Vagina (tissue), 2 donors: ENCODE measurements at regions not wholly inside any gene's neighbourhood (a gene's known extent, or its start where the extent isn't known, plus 50 kb on each side); places are given as distances from the start of the nearest gene placed in this dataset.

Source experiments
- DNase-seq, 2 donors: peaks; one replicate each; pipeline ENCODE4 v3.0.0-alpha.2; 2017; ENCODE audit errors: extremely low spot score in 2 of 2
- H3K27ac ChIP-seq: fragments of 200-600 bp; sonication (generic); one replicate; pipeline ENCODE4 v1.5.1; 2019
- H3K27me3 ChIP-seq: fragments of 200-600 bp; sonication (generic); one replicate; pipeline ENCODE4 v1.5.1; 2019
- H3K36me3 ChIP-seq, 2 donors: fragments of 200-600 bp; sonication (generic); one replicate each; pipeline ENCODE4 v1.5.1; 2017 to 2019
- H3K4me1 ChIP-seq: fragments of 200-600 bp; sonication (generic); one replicate; pipeline ENCODE4 v1.5.1; 2019
- H3K4me3 ChIP-seq, 2 donors: fragments of 200-600 bp; sonication (generic); 1 replicate in 1 of 2; 2 replicates in 1 of 2; pipeline ENCODE4 v1.5.1; 2016 to 2019
- H3K9me3 ChIP-seq: fragments of 200-600 bp; sonication (generic); one replicate; pipeline ENCODE4 v1.5.1; 2019
- POLR2A ChIP-seq, 2 donors: fragments of 450-650 bp; IDR thresholded peaks; one replicate each; pipeline ENCODE4 v1.6.1; 2017; ENCODE audit warnings: antibody characterized with exemption in 2 of 2, mild to moderate bottlenecking in 2 of 2, moderate library complexity in 2 of 2
- POLR2AphosphoS5 ChIP-seq, 2 donors: sonication (generic); formaldehyde crosslinking; IDR thresholded peaks; one replicate each; pipeline ENCODE4 v1.9.0; 2017; ENCODE audit warnings: antibody characterized with exemption in 2 of 2, mild to moderate bottlenecking in 2 of 2, low read depth in 1 of 2; ENCODE audit not compliant: insufficient read depth in 1 of 2
- intact Hi-C: fragments of 100-400 bp; cut with DNase I; formaldehyde crosslinking; loops from one replicate; pipeline ENCODE4 v1.15.1; 2023
- TF ChIP-seq, protein P1 (sequence below), 3 experiments: fragments of 450-650 bp in 2 of 3; fragments of 200-600 bp in 1 of 3; sonication (generic) in 1 of 3; IDR thresholded peaks; one replicate each; pipeline ENCODE4 v1.5.1; 2017 to 2019; ENCODE audit warnings: antibody characterized with exemption in 3 of 3, mild to moderate bottlenecking in 2 of 3, moderate library complexity in 2 of 3

GRCh38 chr11:44468345-44468988 lies 97.0 kb upstream of the CD82 start:
- Histone ChIP-seq H3K9me3 (no peaks in the 10 kb centered on the region), H3K4me1 (no peaks in the 10 kb centered on the region), H3K27me3 (no peaks in the 10 kb centered on the region), H3K27ac (no peak overlapping the region), H3K4me3 (no peak overlapping the region), H3K36me3 (no peaks in the 10 kb centered on the region)
- no peak for TF ChIP-seq POLR2AphosphoS5 (IDR thresholded peaks at IDR 0.05; ENCODE audit: insufficient read depth in 1 of 2, low read depth in 1 of 2)
- TF ChIP-seq POLR2A (IDR thresholded peaks at IDR 0.05): no peak
- DNase-seq: no peak
- intact Hi-C loops: no loop called here

- no peak for TF ChIP-seq POLR2A (IDR thresholded peaks at IDR 0.05)
- TF ChIP-seq, protein P1, sequence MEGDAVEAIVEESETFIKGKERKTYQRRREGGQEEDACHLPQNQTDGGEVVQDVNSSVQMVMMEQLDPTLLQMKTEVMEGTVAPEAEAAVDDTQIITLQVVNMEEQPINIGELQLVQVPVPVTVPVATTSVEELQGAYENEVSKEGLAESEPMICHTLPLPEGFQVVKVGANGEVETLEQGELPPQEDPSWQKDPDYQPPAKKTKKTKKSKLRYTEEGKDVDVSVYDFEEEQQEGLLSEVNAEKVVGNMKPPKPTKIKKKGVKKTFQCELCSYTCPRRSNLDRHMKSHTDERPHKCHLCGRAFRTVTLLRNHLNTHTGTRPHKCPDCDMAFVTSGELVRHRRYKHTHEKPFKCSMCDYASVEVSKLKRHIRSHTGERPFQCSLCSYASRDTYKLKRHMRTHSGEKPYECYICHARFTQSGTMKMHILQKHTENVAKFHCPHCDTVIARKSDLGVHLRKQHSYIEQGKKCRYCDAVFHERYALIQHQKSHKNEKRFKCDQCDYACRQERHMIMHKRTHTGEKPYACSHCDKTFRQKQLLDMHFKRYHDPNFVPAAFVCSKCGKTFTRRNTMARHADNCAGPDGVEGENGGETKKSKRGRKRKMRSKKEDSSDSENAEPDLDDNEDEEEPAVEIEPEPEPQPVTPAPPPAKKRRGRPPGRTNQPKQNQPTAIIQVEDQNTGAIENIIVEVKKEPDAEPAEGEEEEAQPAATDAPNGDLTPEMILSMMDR (IDR thresholded peaks at IDR 0.05): no peak
- TF ChIP-seq POLR2AphosphoS5 (IDR thresholded peaks at IDR 0.05; ENCODE audit: insufficient read depth in 1 of 2, low read depth in 1 of 2): no peak
- Histone ChIP-seq H3K4me3 (no peak overlapping the region), H3K27ac (no peak overlapping the region), H3K36me3 (no peaks in the 10 kb centered on the region), H3K9me3 (no peaks in the 10 kb centered on the region), H3K4me1 (no peaks in the 10 kb centered on the region), H3K27me3 (no peaks in the 10 kb centered on the region)
- DNase-seq: no peak
- intact Hi-C loops: no loop called here
Measured at GRCh38 chr11:44469412-44469811, 96.1 kb upstream of the CD82 start.

DNA sequence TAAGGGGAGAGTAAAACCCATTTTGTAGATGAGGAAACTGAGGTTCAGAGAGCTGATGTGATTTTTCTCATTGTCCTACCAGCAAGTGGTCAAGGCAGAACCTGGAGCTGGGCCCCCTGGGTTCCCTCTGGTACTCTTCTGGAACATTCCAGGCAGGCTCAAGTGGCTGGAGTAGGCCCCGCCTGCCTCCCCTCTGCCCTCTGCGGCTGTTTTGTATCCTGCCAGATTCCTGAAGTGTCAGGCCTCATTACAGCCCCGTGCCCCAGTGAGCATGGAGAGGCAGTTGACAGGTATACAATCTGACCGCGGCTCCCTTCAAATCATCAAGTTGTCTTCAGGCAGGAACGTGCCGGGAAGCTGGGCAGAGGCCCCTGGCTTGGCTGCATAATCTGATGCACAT lies 94.6 kb upstream of the CD82 start:
- H3K27me3 ChIP-seq: no peaks in the 10 kb centered on the region
- intact Hi-C loops: no loop called here
- no peaks in the 10 kb centered on the region for H3K4me1 ChIP-seq
- no peak overlapping the region for H3K27ac ChIP-seq
- no peaks in the 10 kb centered on the region for H3K36me3 ChIP-seq
- TF ChIP-seq POLR2AphosphoS5 (IDR thresholded peaks at IDR 0.05; ENCODE audit: insufficient read depth in 1 of 2, low read depth in 1 of 2) (no peak), POLR2A (IDR thresholded peaks at IDR 0.05) (no peak)
- TF ChIP-seq, protein P1 (IDR thresholded peaks at IDR 0.05): no peak
- no peak for DNase-seq
- H3K9me3 ChIP-seq: no peaks in the 10 kb centered on the region
- no peak overlapping the region for H3K4me3 ChIP-seq

GRCh38 chr11:44471603-44472002 lies 93.9 kb upstream of the CD82 start:
- Histone ChIP-seq H3K4me3 (no peak overlapping the region), H3K36me3 (no peaks in the 10 kb centered on the region), H3K27me3 (no peaks in the 10 kb centered on the region), H3K4me1 (no peaks in the 10 kb centered on the region), H3K27ac (no peak overlapping the region), H3K9me3 (no peaks in the 10 kb centered on the region)
- intact Hi-C loops: no loop called here
- DNase-seq: no peak
- TF ChIP-seq POLR2AphosphoS5 (IDR thresholded peaks at IDR 0.05; ENCODE audit: insufficient read depth in 1 of 2, low read depth in 1 of 2): no peak
- TF ChIP-seq POLR2A (IDR thresholded peaks at IDR 0.05): no peak
- TF ChIP-seq, protein P1 (IDR thresholded peaks at IDR 0.05): no peak

GRCh38 chr11:44472916-44473315 lies 92.5 kb upstream of the CD82 start:
- H3K9me3 ChIP-seq: no peaks in the 10 kb centered on the region
- H3K27ac ChIP-seq: no peak overlapping the region
- no peak overlapping the region for H3K4me3 ChIP-seq
- no peaks in the 10 kb centered on the region for H3K27me3 ChIP-seq
- intact Hi-C loops: no loop called here
- no peaks in the 10 kb centered on the region for H3K36me3 ChIP-seq
- no peak for DNase-seq
- TF ChIP-seq POLR2AphosphoS5 (IDR thresholded peaks at IDR 0.05; ENCODE audit: insufficient read depth in 1 of 2, low read depth in 1 of 2): no peak
- no peaks in the 10 kb centered on the region for H3K4me1 ChIP-seq

- H3K4me3 ChIP-seq: no peak overlapping the region
- H3K36me3 ChIP-seq: no peaks in the 10 kb centered on the region
- TF ChIP-seq POLR2AphosphoS5 (IDR thresholded peaks at IDR 0.05; ENCODE audit: insufficient read depth in 1 of 2, low read depth in 1 of 2) (no peak), POLR2A (IDR thresholded peaks at IDR 0.05) (no peak)
- TF ChIP-seq, protein P1 (IDR thresholded peaks at IDR 0.05): no peak
- DNase-seq: no peak
- H3K4me1 ChIP-seq: no peaks in the 10 kb centered on the region
- intact Hi-C loops: no loop called here
- H3K27ac ChIP-seq: no peak overlapping the region
- H3K9me3 ChIP-seq: no peaks in the 10 kb centered on the region
- H3K27me3 ChIP-seq: no peaks in the 10 kb centered on the region
Measured at GRCh38 chr11:44474702-44475101, 90.8 kb upstream of the CD82 start.
